ENCODE measurements at regions not wholly inside any gene's neighbourhood (a gene's known extent, or its start where the extent isn't known, plus 50 kb on each side); places are given as distances from the start of the nearest gene placed in this dataset.

- TF ChIP-seq CTCF (conservative IDR thresholded peaks at IDR 0.05): no peak
- no peak overlapping the region for H3K27ac Mint-ChIP-seq
- no peak for DNase-seq (ENCODE audit: extremely low spot score, unreplicated experiment)
- H3K9me3 Mint-ChIP-seq: no peaks in the 10 kb centered on the region
- H3K27me3 Mint-ChIP-seq: peaks cover 10% of the 10 kb centered on the region
- no peaks in the 10 kb centered on the region for H3K4me1 Mint-ChIP-seq (ENCODE audit: unreplicated experiment)
- H3K36me3 Mint-ChIP-seq: no peaks in the 10 kb centered on the region
- no peak overlapping the region for H3K4me3 Mint-ChIP-seq
Measured at GRCh38 chr16:48105976-48106375, 49.8 kb downstream of the ABCC12 start.

GRCh38 chr16:48105456-48105855, 50.3 kb downstream of the ABCC12 start:
- no peak for TF ChIP-seq CTCF (conservative IDR thresholded peaks at IDR 0.05)
- H3K4me1 Mint-ChIP-seq (ENCODE audit: unreplicated experiment): no peaks in the 10 kb centered on the region
- peaks cover 5% of the 10 kb centered on the region for H3K27me3 Mint-ChIP-seq
- no peaks in the 10 kb centered on the region for H3K36me3 Mint-ChIP-seq
- H3K27ac Mint-ChIP-seq: no peak overlapping the region
- H3K9me3 Mint-ChIP-seq: no peaks in the 10 kb centered on the region
- no peak overlapping the region for H3K4me3 Mint-ChIP-seq
- DNase-seq (ENCODE audit: extremely low spot score, unreplicated experiment): no peak

- Mint-ChIP-seq H3K4me3 (no peak overlapping the region), H3K9me3 (no peaks in the 10 kb centered on the region), H3K27me3 (no peaks in the 10 kb centered on the region), H3K27ac (no peak overlapping the region), H3K4me1 (ENCODE audit: unreplicated experiment) (no peaks in the 10 kb centered on the region), H3K36me3 (no peaks in the 10 kb centered on the region)
- DNase-seq (ENCODE audit: extremely low spot score, unreplicated experiment): no peak
- no peak for TF ChIP-seq CTCF (conservative IDR thresholded peaks at IDR 0.05)
Measured at GRCh38 chr16:48103591-48103990, 52.2 kb downstream of the ABCC12 start.

GRCh38 chr16:48102083-48103008, 53.4 kb downstream of the ABCC12 start:
- Mint-ChIP-seq H3K9me3 (no peaks in the 10 kb centered on the region), H3K27me3 (no peaks in the 10 kb centered on the region), H3K4me3 (no peak overlapping the region), H3K36me3 (no peaks in the 10 kb centered on the region), H3K27ac (no peak overlapping the region), H3K4me1 (ENCODE audit: unreplicated experiment) (no peaks in the 10 kb centered on the region)
- no peak for TF ChIP-seq CTCF (conservative IDR thresholded peaks at IDR 0.05)
- DNase-seq (ENCODE audit: extremely low spot score, unreplicated experiment): no peak

GRCh38 chr16:48101069-48101674, 54.6 kb downstream of the ABCC12 start:
- TF ChIP-seq CTCF (conservative IDR thresholded peaks at IDR 0.05): no peak
- Mint-ChIP-seq H3K27ac (no peak overlapping the region), H3K9me3 (no peaks in the 10 kb centered on the region), H3K36me3 (no peaks in the 10 kb centered on the region), H3K27me3 (no peaks in the 10 kb centered on the region), H3K4me1 (ENCODE audit: unreplicated experiment) (no peaks in the 10 kb centered on the region), H3K4me3 (no peak overlapping the region)
- no peak for DNase-seq (ENCODE audit: extremely low spot score, unreplicated experiment)
